ENCODE measurements at regions not wholly inside any gene's neighbourhood (a gene's known extent, or its start where the extent isn't known, plus 50 kb on each side); places are given as distances from the start of the nearest gene placed in this dataset.

GRCh38 chr1:75993661-75994060 lies 61.5 kb upstream of the ASB17 start:
- TF ChIP-seq RAD21 (IDR thresholded peaks at IDR 0.05; ENCODE audit: low read depth), result no peak
- TF ChIP-seq EP300 (IDR thresholded peaks at IDR 0.05; ENCODE audit: borderline replicate concordance), result no peak
- no peak for TF ChIP-seq MAX (IDR thresholded peaks at IDR 0.05)
- TF ChIP-seq NFIC (IDR thresholded peaks at IDR 0.05), result no peak
- no peak for TF ChIP-seq YY1 (IDR thresholded peaks at IDR 0.05; ENCODE audit: low read depth)
- TF ChIP-seq TAF1 (IDR thresholded peaks at IDR 0.05; ENCODE audit: low read depth), result no peak
- no peak for TF ChIP-seq CEBPB (IDR thresholded peaks at IDR 0.05)
- TF ChIP-seq EGR1 (IDR thresholded peaks at IDR 0.05), result no peak
- no peak for TF ChIP-seq ZBTB7A (IDR thresholded peaks at IDR 0.05; ENCODE audit: low read depth)
- no peak for TF ChIP-seq REST (IDR thresholded peaks at IDR 0.05; ENCODE audit: low read depth)
- no peak for TF ChIP-seq TEAD4 (IDR thresholded peaks at IDR 0.05)
